ENCODE measurements at regions not wholly inside any gene's neighbourhood (a gene's known extent, or its start where the extent isn't known, plus 50 kb on each side); places are given as distances from the start of the nearest gene placed in this dataset.

DNA sequence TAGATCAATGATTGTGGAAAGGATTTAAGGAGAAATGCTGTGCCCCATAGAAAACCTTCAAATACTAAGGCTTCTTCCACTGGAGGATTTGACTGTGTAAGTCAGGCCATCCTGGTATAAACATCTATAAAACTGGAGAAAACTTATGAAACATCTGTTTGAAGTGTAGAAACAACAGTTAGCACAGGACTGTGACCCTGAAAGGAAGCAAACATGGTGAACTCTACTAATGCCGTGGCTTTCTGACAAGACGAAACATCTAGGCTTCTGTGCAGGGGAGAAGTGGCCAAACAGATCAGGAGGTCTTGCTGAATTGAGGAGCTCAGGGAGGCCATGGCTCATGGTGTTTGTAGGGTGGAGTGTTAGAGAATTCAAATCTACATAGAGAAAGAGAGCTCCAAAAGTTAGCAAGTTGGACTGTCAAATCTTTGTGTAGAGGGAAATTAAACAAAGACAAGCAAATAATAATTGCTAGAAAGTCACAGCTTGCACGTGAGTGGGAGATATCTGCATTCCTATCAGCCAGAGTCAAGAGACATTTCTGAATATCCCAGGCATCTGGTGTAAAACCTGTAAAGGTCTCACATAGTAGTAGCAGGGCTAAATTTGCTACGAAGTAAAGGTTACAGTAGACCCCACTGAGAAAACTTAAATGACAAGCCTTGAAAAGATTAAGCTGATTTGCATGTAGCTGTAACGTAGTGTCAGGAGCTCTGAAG, 566.8 kb upstream of the B3GALT2 start:
- Histone ChIP-seq H3K27me3 (ENCODE audit: insufficient read depth, poor library complexity, severe bottlenecking) (no peaks in the 10 kb centered on the region), H3K36me3 (ENCODE audit: low read depth) (no peaks in the 10 kb centered on the region), H3K4me1 (ENCODE audit: insufficient read depth, poor library complexity, severe bottlenecking) (no peaks in the 10 kb centered on the region), H3K4me3 (ENCODE audit: severe bottlenecking) (no peak overlapping the region), H3K9me3 (ENCODE audit: severe bottlenecking) (no peaks in the 10 kb centered on the region), H3K27ac (ENCODE audit: poor library complexity, severe bottlenecking) (no peak overlapping the region)
- TF ChIP-seq, protein P1, sequence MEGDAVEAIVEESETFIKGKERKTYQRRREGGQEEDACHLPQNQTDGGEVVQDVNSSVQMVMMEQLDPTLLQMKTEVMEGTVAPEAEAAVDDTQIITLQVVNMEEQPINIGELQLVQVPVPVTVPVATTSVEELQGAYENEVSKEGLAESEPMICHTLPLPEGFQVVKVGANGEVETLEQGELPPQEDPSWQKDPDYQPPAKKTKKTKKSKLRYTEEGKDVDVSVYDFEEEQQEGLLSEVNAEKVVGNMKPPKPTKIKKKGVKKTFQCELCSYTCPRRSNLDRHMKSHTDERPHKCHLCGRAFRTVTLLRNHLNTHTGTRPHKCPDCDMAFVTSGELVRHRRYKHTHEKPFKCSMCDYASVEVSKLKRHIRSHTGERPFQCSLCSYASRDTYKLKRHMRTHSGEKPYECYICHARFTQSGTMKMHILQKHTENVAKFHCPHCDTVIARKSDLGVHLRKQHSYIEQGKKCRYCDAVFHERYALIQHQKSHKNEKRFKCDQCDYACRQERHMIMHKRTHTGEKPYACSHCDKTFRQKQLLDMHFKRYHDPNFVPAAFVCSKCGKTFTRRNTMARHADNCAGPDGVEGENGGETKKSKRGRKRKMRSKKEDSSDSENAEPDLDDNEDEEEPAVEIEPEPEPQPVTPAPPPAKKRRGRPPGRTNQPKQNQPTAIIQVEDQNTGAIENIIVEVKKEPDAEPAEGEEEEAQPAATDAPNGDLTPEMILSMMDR (IDR thresholded peaks at IDR 0.05; ENCODE audit: poor library complexity, severe bottlenecking): no peak
- ATAC-seq (ENCODE audit: low read depth) (no peak), DNase-seq (ENCODE audit: low spot score) (no peak)

DNA sequence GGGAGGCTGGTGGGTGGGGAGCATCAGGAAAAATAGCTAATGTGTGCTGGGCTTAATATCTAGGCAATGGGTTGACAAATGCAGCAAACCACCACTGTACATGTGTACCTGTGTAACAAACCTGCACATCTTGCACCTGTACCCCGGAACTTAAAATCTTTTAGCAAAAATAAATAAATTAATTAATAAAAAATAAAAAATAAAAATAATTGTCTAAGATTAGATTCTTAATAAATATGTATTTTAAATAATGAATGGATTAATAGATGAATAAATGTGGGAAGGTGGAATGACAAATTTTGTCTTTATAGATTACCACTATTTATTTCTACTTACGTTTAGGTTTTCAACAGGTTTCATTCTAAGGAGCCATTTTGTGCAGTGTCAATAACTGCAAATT, 563.5 kb upstream of the B3GALT2 start:
- Histone ChIP-seq H3K4me1 (ENCODE audit: insufficient read depth, poor library complexity, severe bottlenecking) (no peaks in the 10 kb centered on the region), H3K9me3 (ENCODE audit: severe bottlenecking) (no peaks in the 10 kb centered on the region), H3K36me3 (ENCODE audit: low read depth) (no peaks in the 10 kb centered on the region), H3K27me3 (ENCODE audit: insufficient read depth, poor library complexity, severe bottlenecking) (no peaks in the 10 kb centered on the region), H3K4me3 (ENCODE audit: severe bottlenecking) (no peak overlapping the region), H3K27ac (ENCODE audit: poor library complexity, severe bottlenecking) (no peak overlapping the region)
- DNase-seq (ENCODE audit: low spot score) (no peak), ATAC-seq (ENCODE audit: low read depth) (no peak)
- TF ChIP-seq, protein P1 (IDR thresholded peaks at IDR 0.05; ENCODE audit: poor library complexity, severe bottlenecking): no peak

DNA sequence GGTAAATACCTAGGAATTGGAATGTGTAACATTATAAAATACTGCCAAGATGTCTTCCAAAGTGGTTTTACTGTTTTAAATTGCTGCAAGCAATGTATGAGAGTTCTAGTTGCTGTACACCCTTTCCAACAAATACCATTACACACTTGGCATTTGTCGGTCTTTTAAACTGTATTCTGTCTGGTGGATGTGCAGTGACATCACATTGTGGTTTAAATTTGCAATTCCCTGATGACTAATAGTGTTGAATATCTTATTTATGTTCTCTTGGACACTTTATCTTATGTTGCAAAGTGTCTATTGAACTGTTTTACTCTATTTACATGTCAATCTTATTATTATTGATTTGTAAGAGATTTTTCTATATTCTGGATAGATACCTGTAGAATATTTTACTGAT, 561.2 kb upstream of the B3GALT2 start:
- no peaks in the 10 kb centered on the region for H3K4me1 ChIP-seq (ENCODE audit: insufficient read depth, poor library complexity, severe bottlenecking)
- no peak for ATAC-seq (ENCODE audit: low read depth)
- H3K4me3 ChIP-seq (ENCODE audit: severe bottlenecking): no peak overlapping the region
- H3K27me3 ChIP-seq (ENCODE audit: insufficient read depth, poor library complexity, severe bottlenecking): no peaks in the 10 kb centered on the region
- TF ChIP-seq, protein P1 (IDR thresholded peaks at IDR 0.05; ENCODE audit: poor library complexity, severe bottlenecking): no peak
- H3K9me3 ChIP-seq (ENCODE audit: severe bottlenecking): no peaks in the 10 kb centered on the region
- H3K36me3 ChIP-seq (ENCODE audit: low read depth): no peaks in the 10 kb centered on the region
- DNase-seq (ENCODE audit: low spot score): no peak
- H3K27ac ChIP-seq (ENCODE audit: poor library complexity, severe bottlenecking): no peak overlapping the region

DNA sequence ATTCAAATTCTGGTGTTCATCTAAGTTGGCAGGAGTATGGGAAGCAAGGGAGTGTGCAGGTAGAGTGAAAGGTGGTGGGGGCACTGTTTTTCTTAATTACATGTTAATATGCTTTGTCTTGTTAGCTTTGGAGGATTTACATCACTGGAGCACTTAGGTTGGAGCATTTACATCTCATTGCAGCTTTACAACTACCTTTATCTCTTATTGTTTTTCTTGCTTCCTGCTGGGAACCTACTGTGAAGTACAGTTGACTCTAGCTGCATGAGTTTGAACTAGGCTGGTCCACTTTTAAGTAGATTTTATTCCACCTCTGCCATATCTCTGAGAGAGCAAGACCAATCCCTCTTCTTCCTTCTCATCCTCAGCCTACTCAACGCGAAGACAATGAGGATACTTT, 554.8 kb upstream of the B3GALT2 start:
- ATAC-seq (ENCODE audit: low read depth) (no peak), DNase-seq (ENCODE audit: low spot score) (no peak)
- no peaks in the 10 kb centered on the region for H3K9me3 ChIP-seq (ENCODE audit: severe bottlenecking)
- H3K4me1 ChIP-seq (ENCODE audit: insufficient read depth, poor library complexity, severe bottlenecking): no peaks in the 10 kb centered on the region
- H3K27me3 ChIP-seq (ENCODE audit: insufficient read depth, poor library complexity, severe bottlenecking): no peaks in the 10 kb centered on the region
- no peaks in the 10 kb centered on the region for H3K36me3 ChIP-seq (ENCODE audit: low read depth)
- H3K27ac ChIP-seq (ENCODE audit: poor library complexity, severe bottlenecking): no peak overlapping the region
- TF ChIP-seq, protein P1 (IDR thresholded peaks at IDR 0.05; ENCODE audit: poor library complexity, severe bottlenecking): no peak
- no peak overlapping the region for H3K4me3 ChIP-seq (ENCODE audit: severe bottlenecking)

DNA sequence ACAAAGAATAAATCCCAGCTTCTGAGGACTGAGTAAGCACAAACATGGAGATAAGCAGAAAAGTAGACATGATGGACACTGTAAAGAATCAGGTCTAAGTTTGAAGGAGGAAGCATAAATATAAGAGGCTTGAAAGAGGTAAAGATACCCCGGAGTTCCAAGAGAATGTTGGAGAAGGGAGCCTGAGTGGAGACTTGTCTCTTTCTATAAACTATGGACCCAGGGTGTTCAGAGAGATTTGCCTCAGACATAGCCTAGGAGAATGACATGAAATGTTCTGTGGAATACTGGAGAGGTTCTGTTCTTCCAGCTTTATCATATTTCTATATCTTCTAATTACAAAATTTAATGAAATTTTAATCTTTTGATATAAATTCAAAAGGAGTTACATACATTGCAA, 554.3 kb upstream of the B3GALT2 start:
- H3K4me1 ChIP-seq (ENCODE audit: insufficient read depth, poor library complexity, severe bottlenecking): no peaks in the 10 kb centered on the region
- TF ChIP-seq, protein P1 (IDR thresholded peaks at IDR 0.05; ENCODE audit: poor library complexity, severe bottlenecking): no peak
- H3K9me3 ChIP-seq (ENCODE audit: severe bottlenecking): no peaks in the 10 kb centered on the region
- H3K4me3 ChIP-seq (ENCODE audit: severe bottlenecking): no peak overlapping the region
- no peaks in the 10 kb centered on the region for H3K27me3 ChIP-seq (ENCODE audit: insufficient read depth, poor library complexity, severe bottlenecking)
- no peak overlapping the region for H3K27ac ChIP-seq (ENCODE audit: poor library complexity, severe bottlenecking)
- DNase-seq (ENCODE audit: low spot score): no peak
- no peak for ATAC-seq (ENCODE audit: low read depth)
- H3K36me3 ChIP-seq (ENCODE audit: low read depth): no peaks in the 10 kb centered on the region

All from RWPE2 (cell line).